Stimulated activated CD4-positive, alpha-beta T cell treated with anti-CD3 and anti-CD28 coated beads, Interleukin-12 subunit alpha, Interleukin-12 subunit beta, amount 100 ng/mL, for 4 hours (primary cell): ENCODE measurements at regions not wholly inside any gene's neighbourhood (a gene's known extent, or its start where the extent isn't known, plus 50 kb on each side); places are given as distances from the start of the nearest gene placed in this dataset.

Experiments used
- DNase-seq: peaks from one replicate; pipeline ENCODE4 v3.0.0-alpha.2; 2020

DNA sequence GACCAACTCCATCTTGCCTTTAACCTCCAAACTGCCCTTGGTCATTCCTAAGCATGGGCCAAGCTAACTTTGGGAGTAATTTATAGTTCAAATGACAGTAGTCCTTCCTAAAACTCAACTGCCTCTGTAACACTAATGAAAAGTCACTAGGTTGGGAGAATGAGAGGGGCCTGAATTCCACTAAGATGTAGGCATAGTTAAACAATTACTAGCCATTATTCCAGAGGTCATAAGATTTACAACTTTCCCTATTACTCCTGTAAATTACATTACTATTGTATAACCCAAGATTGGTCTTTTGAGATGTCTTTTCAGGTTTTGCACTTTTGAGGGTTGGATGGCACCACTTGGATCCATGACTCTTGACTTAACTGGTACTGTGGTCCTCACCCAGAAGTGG lies 94.6 kb downstream of the SPP2 start:
- DNase-seq, result no peak

DNA sequence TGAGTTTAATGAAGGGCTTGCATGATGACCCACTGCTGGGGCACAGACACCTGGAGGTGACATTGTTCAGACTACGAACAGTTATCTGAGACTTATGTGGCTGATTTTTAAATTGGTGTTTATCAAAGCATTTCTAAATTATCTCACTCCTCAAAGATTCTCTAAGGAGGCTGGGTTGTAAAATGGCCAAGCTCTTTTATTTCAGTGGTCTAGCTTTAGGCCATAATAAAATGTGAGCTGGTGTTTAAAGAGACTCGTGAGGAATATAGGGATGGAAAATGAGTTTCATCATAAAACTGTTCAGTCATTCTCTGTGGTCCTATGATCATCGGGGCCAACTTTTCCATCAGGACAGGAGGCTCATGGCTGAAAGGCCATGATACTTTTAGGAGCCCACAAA lies 93.4 kb downstream of the SPP2 start:
- no peak for DNase-seq

DNA sequence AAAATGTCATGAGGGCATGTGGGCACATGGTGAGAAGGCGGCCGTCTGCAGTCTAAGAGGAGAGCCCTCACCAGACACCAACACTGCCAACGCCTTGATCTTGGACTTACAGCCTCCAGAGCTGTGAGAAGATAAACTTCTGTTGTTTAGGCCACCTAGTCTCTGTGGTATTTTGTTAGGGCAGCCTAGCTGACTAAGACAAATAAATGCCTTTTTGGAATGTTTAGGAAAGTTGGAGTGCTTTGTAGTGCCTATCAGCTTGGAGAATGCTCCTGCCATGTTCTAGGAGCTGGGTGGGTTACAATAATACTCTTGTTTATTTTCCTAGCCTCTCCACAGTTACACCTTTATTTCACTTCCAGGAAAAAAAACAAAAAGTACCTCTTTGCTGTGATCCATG lies 92.0 kb downstream of the SPP2 start:
- DNase-seq, result no peak

DNA sequence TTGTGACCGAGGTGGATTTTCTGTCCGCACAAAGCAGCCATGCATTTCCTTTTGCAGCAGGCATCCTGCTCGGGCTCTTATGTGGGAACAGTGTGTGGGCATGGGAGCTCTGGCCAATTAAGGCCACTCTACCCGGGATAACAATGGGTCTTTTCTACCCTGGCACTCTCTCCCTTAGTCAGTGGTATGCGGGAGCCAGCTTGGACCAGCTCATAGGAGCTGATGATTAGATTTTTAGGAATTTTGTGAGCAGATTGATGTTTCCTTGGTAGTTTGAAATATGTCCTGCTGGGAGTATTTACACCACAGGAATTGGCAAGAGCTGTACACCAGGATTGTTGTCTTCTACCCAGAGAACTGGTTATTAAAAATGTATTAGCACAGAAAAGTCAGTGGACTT lies 89.3 kb downstream of the SPP2 start:
- DNase-seq, result no peak

DNA sequence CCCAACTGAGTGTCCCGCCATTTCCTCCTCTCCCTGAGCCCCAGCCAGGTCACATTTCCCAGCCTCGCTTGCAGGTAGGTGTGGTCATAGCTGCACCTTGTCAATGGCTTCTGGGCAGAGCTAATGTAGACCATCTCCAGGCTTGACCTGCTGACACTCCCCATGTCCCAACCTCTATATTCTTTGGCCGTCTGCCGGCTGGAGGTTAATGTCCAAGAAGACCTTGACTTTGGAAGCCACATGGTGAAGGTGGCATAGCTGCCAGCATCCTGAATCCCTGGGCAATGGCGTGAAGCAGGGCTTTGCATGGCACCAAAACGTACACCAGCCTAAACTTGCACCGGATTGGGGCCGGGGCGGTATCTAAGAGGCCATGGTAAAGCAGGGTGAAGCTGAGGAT lies 88.3 kb downstream of the SPP2 start:
- no peak for DNase-seq

DNA sequence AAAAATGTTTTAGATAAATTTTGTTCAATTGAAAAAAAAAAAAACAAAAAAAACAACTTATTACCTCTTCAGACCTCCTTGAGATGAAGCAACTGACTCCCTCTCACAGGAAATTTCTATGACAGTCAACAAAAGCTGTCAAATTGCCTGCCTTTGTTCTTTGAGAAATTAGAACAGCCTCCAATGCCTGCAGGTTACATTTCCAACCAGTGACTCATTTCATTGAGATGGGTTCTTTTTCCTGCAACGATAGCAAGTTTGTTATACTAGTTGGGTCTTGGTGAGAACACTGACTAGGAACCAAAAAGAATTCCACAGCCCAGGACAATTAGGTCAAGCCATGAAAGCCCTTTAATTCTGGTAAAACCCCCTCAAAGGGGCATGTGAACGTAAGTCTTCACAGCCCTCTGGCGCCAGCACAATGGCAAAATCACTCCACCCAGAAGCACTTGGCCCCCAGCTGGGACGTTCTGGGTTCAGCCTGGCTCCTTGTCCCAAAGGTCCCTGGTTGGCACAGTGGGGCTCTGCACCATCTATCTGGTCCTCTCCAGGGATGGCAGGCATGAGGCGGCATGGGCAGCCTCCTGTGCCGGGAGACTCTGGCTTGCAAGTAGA lies 87.0 kb downstream of the SPP2 start:
- no peak for DNase-seq

DNA sequence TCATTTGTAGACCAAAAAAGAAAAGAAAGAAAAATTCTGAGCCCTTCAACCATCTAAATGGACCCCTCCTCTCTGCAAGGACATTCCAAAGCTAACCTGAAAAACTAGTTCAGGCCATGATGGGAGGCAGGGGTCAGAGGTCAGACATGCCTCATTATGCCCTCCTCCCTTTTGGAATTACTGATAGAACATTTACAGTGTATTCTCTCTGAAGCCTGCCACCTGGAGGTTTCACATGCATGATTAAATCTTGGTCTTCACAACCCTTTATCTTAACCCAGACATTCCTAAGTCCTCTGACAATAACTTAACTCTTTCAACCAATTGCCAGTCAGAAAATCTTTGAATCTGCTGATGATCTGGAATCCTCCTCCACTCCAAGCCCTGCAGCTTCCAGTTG lies 86.0 kb downstream of the SPP2 start:
- DNase-seq, result no peak

DNA sequence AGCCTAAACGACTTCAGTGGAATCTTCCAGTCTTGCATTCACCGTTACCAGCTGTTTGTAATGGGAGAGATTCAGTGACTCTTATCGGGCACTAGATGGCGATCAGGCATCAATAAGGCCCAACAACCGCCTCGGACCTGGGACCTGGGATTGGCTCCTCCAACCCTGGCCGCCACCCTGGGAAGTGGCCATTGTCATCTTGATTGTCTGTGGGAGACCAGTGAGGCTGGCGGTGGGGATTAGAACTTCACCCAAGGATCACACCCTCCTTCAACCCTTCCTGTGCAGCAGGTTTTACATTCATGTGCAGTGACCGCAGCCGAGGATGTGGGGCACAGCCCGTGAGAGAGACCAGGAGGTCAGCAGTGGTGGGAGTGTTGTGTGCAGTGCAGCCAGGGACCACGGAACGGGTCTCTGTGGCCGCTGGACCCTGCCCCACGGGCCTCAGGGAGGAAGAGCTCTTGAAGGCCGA lies 85.3 kb downstream of the SPP2 start:
- DNase-seq, result peak; percentile 41

DNA sequence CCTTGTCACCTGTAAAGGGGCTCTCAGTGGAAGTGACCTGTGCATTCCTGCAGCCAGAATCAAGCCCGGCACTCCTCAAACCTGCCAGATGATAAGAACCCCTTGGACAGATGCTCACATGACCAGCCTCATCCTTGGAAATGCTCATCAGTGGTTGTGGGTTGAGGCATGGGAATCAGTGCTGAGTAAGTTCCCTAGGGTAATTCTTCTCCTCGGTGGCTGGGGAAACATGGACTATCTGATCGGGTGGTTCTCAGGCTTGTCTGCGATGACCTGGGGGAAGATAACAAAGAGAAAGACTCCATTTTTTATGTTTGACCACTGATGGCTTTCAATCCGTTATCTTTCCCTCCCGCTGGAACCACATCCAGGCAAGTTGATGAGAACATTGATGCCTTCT lies 84.0 kb downstream of the SPP2 start:
- DNase-seq, result no peak

DNA sequence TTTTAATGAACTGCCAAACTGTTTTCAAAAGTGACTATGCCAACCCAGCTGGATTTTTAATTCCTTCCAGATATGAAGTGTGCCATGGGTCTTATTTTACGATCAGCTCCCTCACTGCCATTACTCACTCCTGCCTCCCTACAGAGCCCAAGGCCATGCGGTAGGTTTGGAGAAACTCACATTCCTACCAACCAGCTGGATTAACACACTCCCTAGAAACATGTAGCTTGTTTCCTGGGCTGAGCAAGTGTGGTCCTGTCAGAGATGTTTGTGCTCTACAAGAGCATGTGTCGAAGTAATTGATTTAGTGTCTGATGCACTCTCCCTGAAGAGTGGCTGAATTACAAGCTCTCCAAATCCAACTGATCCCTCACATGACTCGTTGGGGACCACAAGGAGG lies 82.5 kb downstream of the SPP2 start:
- no peak for DNase-seq

DNA sequence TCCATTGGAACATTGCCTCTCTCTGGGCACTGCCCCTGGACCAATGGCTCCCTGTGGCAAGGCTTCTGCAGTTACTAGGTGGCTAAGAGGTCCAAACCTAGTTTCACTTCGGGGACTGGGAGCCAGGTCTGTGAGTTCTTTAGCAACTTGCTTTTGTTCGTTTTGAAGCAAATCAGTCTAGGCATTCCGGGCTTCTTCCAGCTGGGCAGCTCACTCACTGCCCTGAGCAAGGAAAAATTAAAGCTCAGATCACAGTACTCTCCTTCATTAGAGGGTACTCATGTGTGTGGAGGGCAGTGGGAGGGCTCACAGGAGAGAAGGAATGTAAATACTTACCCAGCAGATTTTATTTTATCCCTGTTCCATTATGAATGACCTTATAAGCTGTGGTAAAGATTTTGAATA lies 80.3 kb downstream of the SPP2 start:
- DNase-seq, result no peak

DNA sequence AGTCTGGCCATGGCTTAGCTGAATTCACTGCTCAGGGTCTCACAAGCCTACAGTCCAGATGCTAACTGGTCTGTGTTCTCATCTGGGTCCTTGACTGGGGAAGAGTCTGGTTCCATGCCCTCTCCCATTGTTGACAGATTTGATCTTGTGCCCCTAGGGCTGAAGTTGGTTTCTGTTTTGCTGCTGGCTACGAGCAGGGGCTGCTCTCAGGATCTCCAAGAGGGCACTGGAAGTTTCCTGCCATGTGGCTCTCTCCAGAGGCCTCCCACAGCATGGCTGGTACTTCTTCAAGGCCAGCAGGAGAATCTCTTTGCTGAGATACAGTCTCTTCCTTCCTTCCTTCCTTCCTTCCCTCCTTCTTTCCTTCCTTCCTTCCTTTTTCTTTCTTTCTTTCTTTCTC lies 78.1 kb downstream of the SPP2 start:
- DNase-seq, result no peak
